Stimulated activated CD8-positive, alpha-beta memory T cell treated with anti-CD3 and anti-CD28 coated beads, Interleukin-7, amount 100 ng/mL, for 4 hours (primary cell): ENCODE measurements at regions not wholly inside any gene's neighbourhood (a gene's known extent, or its start where the extent isn't known, plus 50 kb on each side); places are given as distances from the start of the nearest gene placed in this dataset.

Experiments used
- DNase-seq, 2 donors: peaks; one replicate each; pipeline ENCODE4 v3.0.0-alpha.2; 2020; ENCODE audit warnings: low read depth in 2 of 2

GRCh38 chr14:96979611-96980074, 182.5 kb downstream of the VRK1 start:
- DNase-seq = no peak

GRCh38 chr14:96980835-96981234, 183.7 kb downstream of the VRK1 start:
- no peak for DNase-seq

- DNase-seq = no peak
Measured at GRCh38 chr14:96986256-96987085, 189.3 kb downstream of the VRK1 start.

- no peak for DNase-seq
Measured at GRCh38 chr14:96987086-96987474, 189.9 kb downstream of the VRK1 start.

- no peak for DNase-seq
Measured at GRCh38 chr14:96987771-96988170, 190.6 kb downstream of the VRK1 start.

- DNase-seq = no peak
Measured at GRCh38 chr14:96989306-96989705, 192.1 kb downstream of the VRK1 start.

- no peak for DNase-seq
Measured at GRCh38 chr14:96991226-96991625, 194.0 kb downstream of the VRK1 start.

GRCh38 chr14:96994999-96995398, 197.8 kb downstream of the VRK1 start:
- DNase-seq = no peak

- DNase-seq = no peak
Measured at GRCh38 chr14:96997269-96997668, 200.1 kb downstream of the VRK1 start.

- no peak for DNase-seq
Measured at GRCh38 chr14:96997996-96998395, 200.8 kb downstream of the VRK1 start.

GRCh38 chr14:96999654-97000155, 202.5 kb downstream of the VRK1 start:
- DNase-seq = no peak

- no peak for DNase-seq
Measured at GRCh38 chr14:97002454-97002853, 205.3 kb downstream of the VRK1 start.

GRCh38 chr14:97005934-97006333, 208.8 kb downstream of the VRK1 start:
- no peak for DNase-seq

- DNase-seq = no peak
Measured at GRCh38 chr14:97010491-97011160, 213.4 kb downstream of the VRK1 start.

- no peak for DNase-seq
Measured at GRCh38 chr14:97013878-97014277, 216.7 kb downstream of the VRK1 start.

GRCh38 chr14:97021001-97021400, 223.8 kb downstream of the VRK1 start:
- DNase-seq = no peak

GRCh38 chr14:97021571-97022168, 224.5 kb downstream of the VRK1 start:
- DNase-seq = no peak

GRCh38 chr14:97022741-97023140, 225.6 kb downstream of the VRK1 start:
- DNase-seq = no peak

- DNase-seq = no peak
Measured at GRCh38 chr14:97023871-97024270, 226.7 kb downstream of the VRK1 start.

- DNase-seq = no peak
Measured at GRCh38 chr14:97024300-97024699, 227.1 kb downstream of the VRK1 start.

- no peak for DNase-seq
Measured at GRCh38 chr14:97025722-97026121, 228.5 kb downstream of the VRK1 start.

- no peak for DNase-seq
Measured at GRCh38 chr14:97027256-97027999, 230.2 kb downstream of the VRK1 start.
